Fibroblast of the aortic adventitia (primary cell): ENCODE measurements at regions not wholly inside any gene's neighbourhood (a gene's known extent, or its start where the extent isn't known, plus 50 kb on each side); places are given as distances from the start of the nearest gene placed in this dataset.
"Not testable (repeated sequence)": the region's sequence is repeated elsewhere in the genome, so short reads cannot be mapped to it uniquely, and the experiment has no call there.

Source experiments
- DNase-seq: peaks from one replicate; pipeline ENCODE4 v3.0.0-alpha.2; 2010; ENCODE audit warnings: low read depth
- H3K4me3 ChIP-seq: 2 replicates; pipeline ENCODE4 v1.5.1; 2011; ENCODE audit warnings: low read depth, mild to moderate bottlenecking, control low read depth, low read length, moderate library complexity
- TF ChIP-seq, protein P1 (sequence below): IDR thresholded peaks from 2 replicates; pipeline ENCODE4 v1.5.1; 2011; ENCODE audit warnings: mild to moderate bottlenecking, low read length, control low read depth, inconsistent platforms; ENCODE audit not compliant: insufficient read depth

DNA sequence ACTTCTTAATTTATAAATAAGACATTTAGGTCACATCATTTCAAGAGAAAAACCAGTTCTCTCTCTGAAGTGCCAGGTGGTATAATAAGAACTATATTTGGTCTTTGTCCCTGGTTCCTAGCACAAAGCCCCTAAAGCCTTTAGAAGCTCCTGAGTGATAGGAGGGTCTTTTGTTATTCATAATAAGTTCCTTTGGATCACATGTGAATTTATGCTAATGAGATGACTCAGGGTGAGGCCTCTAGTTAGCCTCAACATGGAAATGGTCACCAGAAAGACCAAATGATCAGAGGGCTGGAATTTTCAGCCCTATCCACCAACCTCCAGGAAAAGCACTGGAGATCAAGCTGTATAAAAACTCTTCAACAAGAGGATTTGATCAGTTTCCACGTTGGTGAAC, 68.1 kb upstream of the BLTP1 start:
- TF ChIP-seq, protein P1, sequence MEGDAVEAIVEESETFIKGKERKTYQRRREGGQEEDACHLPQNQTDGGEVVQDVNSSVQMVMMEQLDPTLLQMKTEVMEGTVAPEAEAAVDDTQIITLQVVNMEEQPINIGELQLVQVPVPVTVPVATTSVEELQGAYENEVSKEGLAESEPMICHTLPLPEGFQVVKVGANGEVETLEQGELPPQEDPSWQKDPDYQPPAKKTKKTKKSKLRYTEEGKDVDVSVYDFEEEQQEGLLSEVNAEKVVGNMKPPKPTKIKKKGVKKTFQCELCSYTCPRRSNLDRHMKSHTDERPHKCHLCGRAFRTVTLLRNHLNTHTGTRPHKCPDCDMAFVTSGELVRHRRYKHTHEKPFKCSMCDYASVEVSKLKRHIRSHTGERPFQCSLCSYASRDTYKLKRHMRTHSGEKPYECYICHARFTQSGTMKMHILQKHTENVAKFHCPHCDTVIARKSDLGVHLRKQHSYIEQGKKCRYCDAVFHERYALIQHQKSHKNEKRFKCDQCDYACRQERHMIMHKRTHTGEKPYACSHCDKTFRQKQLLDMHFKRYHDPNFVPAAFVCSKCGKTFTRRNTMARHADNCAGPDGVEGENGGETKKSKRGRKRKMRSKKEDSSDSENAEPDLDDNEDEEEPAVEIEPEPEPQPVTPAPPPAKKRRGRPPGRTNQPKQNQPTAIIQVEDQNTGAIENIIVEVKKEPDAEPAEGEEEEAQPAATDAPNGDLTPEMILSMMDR, result no peak
- no peak for DNase-seq
- no peak overlapping the region for H3K4me3 ChIP-seq

DNA sequence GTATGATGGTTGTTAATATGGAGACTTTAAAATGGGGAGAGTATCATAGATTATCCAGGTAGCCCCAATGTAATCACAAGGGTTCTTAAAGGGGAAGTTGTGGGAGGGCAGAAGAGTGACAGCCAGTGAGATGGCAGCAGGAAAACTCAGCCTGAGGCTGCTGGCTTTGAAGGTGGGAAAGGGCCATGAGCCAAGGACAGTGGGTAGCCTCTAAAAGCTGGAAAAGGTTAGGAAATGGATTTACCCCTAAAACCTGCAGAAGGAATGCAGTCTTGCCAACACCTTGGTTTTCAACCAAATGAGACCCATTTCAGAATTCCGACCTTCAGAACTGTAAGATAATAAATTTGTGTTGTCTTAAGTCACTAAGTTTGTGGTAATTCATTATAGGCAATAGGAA, 68.8 kb upstream of the BLTP1 start:
- no peak for DNase-seq
- TF ChIP-seq, protein P1, result no peak
- no peak overlapping the region for H3K4me3 ChIP-seq

DNA sequence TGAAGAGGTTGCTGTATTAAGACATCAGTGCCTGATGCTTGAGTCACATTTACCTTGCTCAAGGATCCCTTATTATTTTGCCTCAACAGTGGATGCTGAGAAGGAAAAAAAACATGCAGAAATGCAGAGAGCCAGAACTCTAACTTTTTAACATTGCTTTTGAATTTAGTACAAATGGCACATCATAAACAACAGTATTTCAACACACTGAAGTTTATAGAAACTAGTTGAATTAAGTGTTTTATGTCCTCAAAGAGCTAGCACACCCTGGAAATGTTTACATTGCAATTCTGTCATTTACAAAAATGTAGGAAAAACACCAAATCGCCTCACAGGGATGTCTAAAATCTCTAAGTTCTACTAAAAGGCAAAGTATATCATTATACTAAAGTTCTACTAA, 69.5 kb upstream of the BLTP1 start:
- TF ChIP-seq, protein P1, result no peak
- DNase-seq, result no peak
- H3K4me3 ChIP-seq, result no peak overlapping the region

DNA sequence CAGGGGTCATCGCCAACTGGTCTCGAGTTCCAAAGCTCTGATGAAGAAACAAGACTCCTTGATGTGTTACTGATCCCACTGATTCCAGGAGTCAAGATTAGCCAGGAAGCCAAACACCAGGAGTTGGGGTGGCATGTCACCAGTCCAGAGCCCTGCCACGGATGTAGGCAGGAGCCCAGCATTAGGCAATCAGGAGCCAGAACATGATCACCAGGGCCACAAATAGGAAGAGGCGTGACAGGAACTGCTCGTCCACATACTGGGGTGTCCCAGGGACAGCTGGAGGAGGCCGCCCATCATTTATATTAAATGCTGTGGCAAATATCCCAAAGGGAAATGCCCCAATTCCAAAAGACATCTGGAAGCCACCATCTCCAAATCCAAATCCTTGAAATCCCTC, 74.5 kb upstream of the BLTP1 start:
- not testable (repeated sequence) for H3K4me3 ChIP-seq, DNase-seq

DNA sequence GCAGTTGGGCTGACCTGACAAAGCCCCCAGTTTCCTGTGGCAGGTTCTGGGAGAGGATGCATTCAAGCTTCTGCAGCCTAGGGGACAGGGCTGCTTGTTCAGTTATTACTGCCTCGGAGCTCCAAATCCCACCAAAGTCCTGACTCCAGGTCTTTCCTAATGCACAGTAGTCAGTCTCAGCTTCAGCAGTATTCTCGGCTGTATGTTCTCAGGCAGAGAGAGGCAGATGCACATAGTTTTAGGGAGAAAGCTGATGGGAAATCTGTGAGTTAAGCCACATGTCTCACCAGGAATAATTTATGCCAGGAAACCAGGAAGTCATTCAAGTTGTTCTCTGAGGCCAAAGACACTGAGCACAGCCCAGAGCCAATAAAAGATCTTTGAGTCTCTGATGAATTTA, 75.3 kb upstream of the BLTP1 start:
- DNase-seq, H3K4me3 ChIP-seq: not testable (repeated sequence)

DNA sequence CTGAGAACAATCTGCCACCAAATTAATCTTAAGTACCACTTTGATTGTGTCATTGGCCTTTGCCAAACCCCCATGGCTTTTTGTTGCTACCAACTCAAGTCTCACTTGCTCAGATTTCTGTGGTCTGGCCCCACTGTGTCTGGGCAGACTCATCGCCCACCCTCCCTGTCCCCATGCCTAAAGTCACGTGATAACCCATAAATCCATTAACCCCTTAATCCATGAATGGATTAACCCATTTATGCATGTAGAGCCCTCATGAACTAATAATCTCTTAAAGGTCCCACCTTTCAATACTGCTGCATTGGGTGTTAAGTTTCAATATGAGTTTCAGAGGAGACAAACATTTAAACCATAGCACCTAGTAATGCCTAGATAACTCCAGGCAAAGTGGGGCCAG, 78.5 kb upstream of the BLTP1 start:
- H3K4me3 ChIP-seq, result no peak overlapping the region
- DNase-seq, result no peak
- TF ChIP-seq, protein P1, result no peak

DNA sequence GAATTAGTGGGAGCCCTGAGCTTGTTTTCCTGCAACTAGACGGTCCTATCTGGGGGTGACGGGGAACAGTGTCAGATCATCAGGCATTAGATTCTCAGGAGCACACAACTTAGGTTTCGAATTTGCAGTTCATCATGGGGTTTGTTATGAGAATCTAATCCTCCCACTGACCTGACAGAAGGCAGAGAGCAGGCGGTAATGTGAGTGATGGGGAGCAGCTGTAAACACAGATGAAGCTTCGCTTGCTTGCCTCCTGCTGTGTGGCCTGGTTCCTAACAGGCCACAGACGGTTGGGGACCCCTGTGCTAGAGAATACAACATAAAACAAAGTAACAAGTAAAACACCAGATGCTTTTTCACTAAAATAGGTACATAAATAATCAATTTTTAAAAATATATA, 86.2 kb upstream of the BLTP1 start:
- no peak for DNase-seq
- TF ChIP-seq, protein P1, result no peak
- no peak overlapping the region for H3K4me3 ChIP-seq

DNA sequence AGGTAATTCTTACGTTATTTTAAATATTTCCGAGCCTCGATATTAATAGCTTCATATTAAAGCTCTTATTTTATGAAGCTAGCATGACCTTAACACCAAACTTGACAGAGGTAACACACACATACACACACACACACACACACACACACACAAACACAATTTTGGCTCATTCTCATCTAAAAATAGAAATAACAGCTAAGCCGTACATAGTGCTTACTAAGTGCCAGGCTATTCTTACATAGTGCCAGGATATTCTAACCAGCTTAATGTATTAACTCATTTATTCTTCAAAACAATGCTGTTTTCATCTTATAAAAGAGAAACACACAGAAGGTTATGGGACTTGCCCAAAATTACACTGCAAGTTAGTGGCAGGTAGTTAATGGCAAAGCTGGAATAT, 87.0 kb upstream of the BLTP1 start:
- TF ChIP-seq, protein P1, result no peak
- no peak overlapping the region for H3K4me3 ChIP-seq
- DNase-seq, result no peak
